Ovary (tissue), 7 donors: ENCODE measurements at regions not wholly inside any gene's neighbourhood (a gene's known extent, or its start where the extent isn't known, plus 50 kb on each side); places are given as distances from the start of the nearest gene placed in this dataset.

Source experiments
- DNase-seq, 5 donors: peaks; one replicate each; pipeline ENCODE4 v3.0.0-alpha.2; 2019 to 2020
- H3K27ac ChIP-seq, 2 donors: fragments of 200-600 bp; one replicate each; pipeline versions ENCODE4 v1.5.1 to v1.8.0; 2019 to 2022
- H3K27me3 ChIP-seq: fragments of 200-600 bp; one replicate; pipeline ENCODE4 v1.8.0; 2022
- H3K36me3 ChIP-seq: fragments of 200-600 bp; sonication (generic); one replicate; pipeline ENCODE4 v1.5.1; 2019
- H3K4me1 ChIP-seq: one replicate; pipeline ENCODE4 v1.8.1; 2013; ENCODE audit warnings: mild to moderate bottlenecking, moderate library complexity; ENCODE audit not compliant: insufficient read depth
- H3K4me3 ChIP-seq: fragments of 200-600 bp; sonication (generic); one replicate; pipeline ENCODE4 v1.5.1; 2017
- H3K9me3 ChIP-seq, 2 donors: fragments of 200-600 bp in 1 of 2; sonication (generic) in 1 of 2; one replicate each; pipeline versions ENCODE4 v1.5.1 to v1.8.1; 2013 to 2019; ENCODE audit warnings: mild to moderate bottlenecking in 1 of 2, moderate library complexity in 1 of 2
- CTCF ChIP-seq, 3 donors: fragments of 450-650 bp in 2 of 3; fragments of 200-600 bp in 1 of 3; IDR thresholded peaks; one replicate each; pipeline versions ENCODE4 v1.5.1 to v1.8.0; 2016 to 2022; ENCODE audit warnings: antibody characterized with exemption in 3 of 3, mild to moderate bottlenecking in 1 of 3
- EP300 ChIP-seq: sonication (generic); formaldehyde crosslinking; IDR thresholded peaks from one replicate; pipeline ENCODE4 v1.6.1; 2017; ENCODE audit warnings: antibody characterized with exemption
- POLR2A ChIP-seq: fragments of 450-650 bp; IDR thresholded peaks from one replicate; pipeline ENCODE4 v1.6.1; 2017; ENCODE audit warnings: antibody characterized with exemption, mild to moderate bottlenecking, moderate library complexity
- WGBS, 3 donors: extraction: QIAGEN DNeasy Blood & Tissue Kit in 1 of 3; methylation state at CpG; one replicate each; pipeline versions ENCODE4 v1.1.5 to v1.1.7; 2013 to 2017; 5-methylcytosine and 5-hydroxymethylcytosine counted together
- intact Hi-C, 4 donors: fragments of 100-400 bp; cut with DNase I; formaldehyde crosslinking; loops; one replicate each; pipeline versions ENCODE4 v1.11.0 to v1.15.1; 2022 to 2023
- donor health status: DM: no; HTN: no; CAD: no; lungs with moderate emphysema.
- donor health status: DM: no; HTN: no; CAD: no.
- donor health status: Bipolar disorder and iron deficiency.
- donor health status: DM: no; HTN: no; CAD: no.
- donor health status: DM: yes; HTN: yes; CAD: no.

DNA sequence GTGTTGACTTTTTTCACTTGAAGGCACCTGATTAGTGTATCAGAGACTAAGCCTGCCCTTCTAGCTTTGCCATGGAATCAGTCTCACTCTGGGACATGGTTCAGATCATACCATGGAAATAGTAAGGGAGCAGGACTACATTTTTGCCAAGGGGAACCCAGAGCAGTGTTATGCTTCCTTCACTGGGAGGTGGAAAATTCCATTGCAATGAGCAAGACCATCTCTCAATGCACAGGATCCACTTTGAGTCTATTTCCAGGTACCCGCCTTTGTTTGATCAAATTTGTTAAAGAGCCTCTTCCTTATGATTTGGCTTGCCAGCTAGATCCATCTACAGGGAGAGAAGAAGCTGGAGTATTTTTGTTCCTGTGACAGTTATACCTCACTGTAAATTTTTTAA is 395.8 kb downstream of the MTX2 start:
- Histone ChIP-seq H3K4me1 (peaks cover 1% of the 10 kb centered on the region), H3K36me3 (no peaks in the 10 kb centered on the region), H3K27ac (no peak overlapping the region), H3K9me3 (no peaks in the 10 kb centered on the region), H3K4me3 (no peak overlapping the region), H3K27me3 (no peaks in the 10 kb centered on the region)
- DNase-seq = no peak
- TF ChIP-seq EP300 = no peak
- TF ChIP-seq POLR2A = no peak
- TF ChIP-seq CTCF (IDR thresholded peaks at IDR 0.05) = no peak
- intact Hi-C loops = no loop called here
- 96 to 100% (median 96%) methylated on average over 1 of the region's 1 CpG for WGBS, 3 donors

GRCh38 chr2:176668912-176669311 is 399.7 kb downstream of the MTX2 start:
- Histone ChIP-seq H3K4me1 (peaks cover 2% of the 10 kb centered on the region), H3K9me3 (no peaks in the 10 kb centered on the region), H3K27ac (no peak overlapping the region), H3K36me3 (no peaks in the 10 kb centered on the region), H3K27me3 (no peaks in the 10 kb centered on the region), H3K4me3 (no peak overlapping the region)
- no peak for DNase-seq
- TF ChIP-seq CTCF (IDR thresholded peaks at IDR 0.05) (no peak), POLR2A (no peak), EP300 (no peak)
- intact Hi-C loops = no loop called here

- peaks cover 2% of the 10 kb centered on the region for H3K4me1 ChIP-seq
- no peak for DNase-seq
Measured at GRCh38 chr2:176669398-176670174, 400.3 kb downstream of the MTX2 start.

DNA sequence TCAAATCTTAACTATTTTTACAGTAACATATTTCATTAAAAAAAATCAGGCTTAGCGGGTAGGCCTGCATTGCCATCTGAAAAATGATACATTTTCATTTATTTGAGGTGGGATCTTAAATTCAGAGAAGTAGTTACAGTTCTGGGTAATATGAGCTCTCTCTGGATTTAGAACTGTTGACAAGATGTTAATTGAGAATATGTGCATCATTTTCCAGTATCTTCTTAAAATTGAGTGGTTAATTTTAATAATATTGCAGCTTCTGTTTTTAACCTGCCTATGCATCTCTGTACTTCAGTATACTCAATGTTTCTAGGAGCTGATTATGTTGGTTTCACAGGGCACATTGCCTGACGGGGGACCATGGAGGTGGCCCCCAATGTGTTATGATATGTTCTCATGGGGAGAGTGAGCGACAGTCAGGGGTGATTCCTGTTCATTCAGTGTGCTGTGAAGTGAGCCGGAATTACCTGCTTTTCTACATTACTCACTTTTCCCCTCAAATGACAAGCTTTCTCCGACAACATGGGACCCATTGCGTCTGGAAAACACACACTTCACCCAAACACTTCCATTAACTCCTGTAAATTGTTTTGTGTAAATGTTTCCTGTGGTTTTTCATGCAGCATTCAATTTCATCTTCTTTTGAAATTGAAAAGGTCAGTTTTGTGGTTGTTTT is 406.2 kb downstream of the MTX2 start:
- Histone ChIP-seq H3K4me3 (no peak overlapping the region), H3K36me3 (no peaks in the 10 kb centered on the region), H3K27me3 (no peaks in the 10 kb centered on the region), H3K9me3 (no peaks in the 10 kb centered on the region), H3K27ac (no peak overlapping the region), H3K4me1 (peaks cover 1% of the 10 kb centered on the region)
- TF ChIP-seq POLR2A (no peak), CTCF (IDR thresholded peaks at IDR 0.05) (no peak), EP300 (no peak)
- no peak for DNase-seq
- intact Hi-C loops = no loop called here
- 94 to 97% (median 95%) methylated on average over 6 of the region's 6 CpGs for WGBS, 3 donors

More at GRCh38 chr2:176669398-176670174, 400.3 kb downstream of the MTX2 start:
- intact Hi-C loops = no loop called here
- Histone ChIP-seq H3K4me3 (no peak overlapping the region), H3K9me3 (no peaks in the 10 kb centered on the region), H3K27me3 (no peaks in the 10 kb centered on the region), H3K36me3 (no peaks in the 10 kb centered on the region), H3K27ac (no peak overlapping the region)
- 41 to 63% (median 44%) methylated on average over 5 of the region's 5 CpGs for WGBS, 3 donors
- no peak for TF ChIP-seq POLR2A
- no peak for TF ChIP-seq CTCF (IDR thresholded peaks at IDR 0.05)
- no peak for TF ChIP-seq EP300
